Myocyte (in vitro differentiated cells): ENCODE measurements at regions not wholly inside any gene's neighbourhood (a gene's known extent, or its start where the extent isn't known, plus 50 kb on each side); places are given as distances from the start of the nearest gene placed in this dataset.

Source experiments
- DNase-seq: peaks from one replicate; pipeline ENCODE4 v3.0.0-alpha.2; 2012; ENCODE audit warnings: low read depth

GRCh38 chr6:124877468-124877867 is 84.8 kb upstream of the RNF217 start:
- no peak for DNase-seq

GRCh38 chr6:124879110-124879991 is 82.9 kb upstream of the RNF217 start:
- DNase-seq: no peak

- DNase-seq: no peak
Observed at GRCh38 chr6:124879992-124880355, 82.3 kb upstream of the RNF217 start.

GRCh38 chr6:124881898-124882578 is 80.2 kb upstream of the RNF217 start:
- peak; percentile 89 for DNase-seq

GRCh38 chr6:124882579-124883393 is 79.5 kb upstream of the RNF217 start:
- DNase-seq: peak; percentile 28

- no peak for DNase-seq
Observed at GRCh38 chr6:124885171-124885570, 77.1 kb upstream of the RNF217 start.

- DNase-seq: no peak
Observed at GRCh38 chr6:124887872-124888580, 74.2 kb upstream of the RNF217 start.

GRCh38 chr6:124888581-124889371 is 73.5 kb upstream of the RNF217 start:
- peak; percentile 11 for DNase-seq

GRCh38 chr6:124901084-124901483 is 61.2 kb upstream of the RNF217 start:
- no peak for DNase-seq

- peak; percentile 32 for DNase-seq
Observed at GRCh38 chr6:124903797-124904196, 58.4 kb upstream of the RNF217 start.

- no peak for DNase-seq
Observed at GRCh38 chr6:124907596-124907995, 54.6 kb upstream of the RNF217 start.
